Large intestine (tissue), 3 donors: ENCODE measurements at regions not wholly inside any gene's neighbourhood (a gene's known extent, or its start where the extent isn't known, plus 50 kb on each side); places are given as distances from the start of the nearest gene placed in this dataset.

Experiments used
- DNase-seq, 2 donors: peaks; one replicate each; pipeline versions ENCODE4 v3.0.0 to v3.0.0-alpha.2; 2013
- H3K27ac ChIP-seq: one replicate; pipeline ENCODE4 v1.5.1; 2013; ENCODE audit warnings: low read length
- H3K27me3 ChIP-seq: 2 replicates; pipeline ENCODE4 v1.6.1; 2013; ENCODE audit warnings: low read length; ENCODE audit not compliant: control insufficient read depth, insufficient read depth
- H3K36me3 ChIP-seq: 2 replicates; pipeline ENCODE4 v1.6.1; 2013; ENCODE audit warnings: low read length; ENCODE audit not compliant: control insufficient read depth, insufficient read depth
- H3K4me1 ChIP-seq: one replicate; pipeline ENCODE4 v1.6.1; 2013; ENCODE audit warnings: low read length; ENCODE audit not compliant: control insufficient read depth, insufficient read depth
- H3K4me3 ChIP-seq: one replicate; pipeline ENCODE4 v1.5.1; 2013; ENCODE audit warnings: low read length
- H3K9me3 ChIP-seq: one replicate; pipeline ENCODE4 v1.6.1; 2013; ENCODE audit warnings: mild to moderate bottlenecking, low read depth, low read length, moderate library complexity; ENCODE audit not compliant: control insufficient read depth
- WGBS: methylation state at CpG from one replicate; pipeline ENCODE4 v1.1.5; 2013; ENCODE audit warnings: low lambda C conversion rate; ENCODE audit not compliant: insufficient coverage; 5-methylcytosine and 5-hydroxymethylcytosine counted together

- H3K4me3 ChIP-seq, result no peak overlapping the region
- no peaks in the 10 kb centered on the region for H3K36me3 ChIP-seq
- no peaks in the 10 kb centered on the region for H3K9me3 ChIP-seq
- H3K27ac ChIP-seq, result no peak overlapping the region
- no peaks in the 10 kb centered on the region for H3K27me3 ChIP-seq
- WGBS, result no CpG with 5 or more reads among the region's 1 CpG
- H3K4me1 ChIP-seq, result no peaks in the 10 kb centered on the region
- DNase-seq, result no peak
Measured at GRCh38 chr18:60202708-60203107, 169.9 kb downstream of the MC4R start.

DNA sequence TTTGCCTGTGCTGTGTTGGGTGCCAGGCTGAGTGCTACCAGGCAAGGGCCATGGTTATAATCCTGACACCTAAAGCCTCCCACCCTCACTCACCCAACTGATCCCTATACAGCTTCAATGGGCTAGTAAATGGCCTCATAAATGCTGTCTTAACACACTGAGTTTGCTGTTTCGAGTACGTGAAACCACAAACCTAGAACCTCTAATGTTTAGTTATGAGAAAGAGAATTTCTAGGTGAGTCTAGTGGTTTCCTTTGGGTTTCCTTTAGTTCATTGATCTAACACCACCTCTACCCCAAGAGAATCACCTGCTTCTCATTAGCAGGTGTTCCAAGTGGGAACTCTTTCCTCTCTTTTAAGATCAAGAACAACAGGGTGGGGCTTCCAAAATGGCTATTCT, 172.0 kb downstream of the MC4R start:
- H3K36me3 ChIP-seq, result no peaks in the 10 kb centered on the region
- H3K27me3 ChIP-seq, result no peaks in the 10 kb centered on the region
- H3K27ac ChIP-seq, result no peak overlapping the region
- H3K4me1 ChIP-seq, result no peaks in the 10 kb centered on the region
- no peak overlapping the region for H3K4me3 ChIP-seq
- WGBS, result no CpG with 5 or more reads among the region's 2 CpGs
- H3K9me3 ChIP-seq, result no peaks in the 10 kb centered on the region
- no peak for DNase-seq

DNA sequence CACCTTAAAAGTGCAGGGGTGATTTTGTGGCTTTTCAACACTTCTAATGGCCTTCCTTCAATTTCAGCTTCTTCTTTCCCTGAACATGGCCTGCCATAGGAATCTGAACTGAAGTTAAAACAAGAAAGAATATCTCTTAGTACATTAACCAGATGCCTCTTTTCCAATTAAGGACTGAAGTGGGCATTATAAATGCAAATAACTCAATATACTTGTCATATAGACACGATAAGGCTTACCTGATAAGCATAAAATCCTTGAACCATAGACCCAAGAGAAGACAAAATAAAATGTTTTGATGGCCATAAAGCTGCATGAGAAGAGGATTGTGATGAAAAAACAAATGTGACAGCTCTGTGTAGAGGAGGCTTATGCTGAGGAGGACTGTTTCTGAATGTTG, 173.1 kb downstream of the MC4R start:
- H3K27me3 ChIP-seq, result no peaks in the 10 kb centered on the region
- no peak overlapping the region for H3K27ac ChIP-seq
- WGBS, result no CpG with 5 or more reads among the region's 1 CpG
- no peak overlapping the region for H3K4me3 ChIP-seq
- no peaks in the 10 kb centered on the region for H3K9me3 ChIP-seq
- no peak for DNase-seq
- H3K4me1 ChIP-seq, result no peaks in the 10 kb centered on the region
- no peaks in the 10 kb centered on the region for H3K36me3 ChIP-seq

DNA sequence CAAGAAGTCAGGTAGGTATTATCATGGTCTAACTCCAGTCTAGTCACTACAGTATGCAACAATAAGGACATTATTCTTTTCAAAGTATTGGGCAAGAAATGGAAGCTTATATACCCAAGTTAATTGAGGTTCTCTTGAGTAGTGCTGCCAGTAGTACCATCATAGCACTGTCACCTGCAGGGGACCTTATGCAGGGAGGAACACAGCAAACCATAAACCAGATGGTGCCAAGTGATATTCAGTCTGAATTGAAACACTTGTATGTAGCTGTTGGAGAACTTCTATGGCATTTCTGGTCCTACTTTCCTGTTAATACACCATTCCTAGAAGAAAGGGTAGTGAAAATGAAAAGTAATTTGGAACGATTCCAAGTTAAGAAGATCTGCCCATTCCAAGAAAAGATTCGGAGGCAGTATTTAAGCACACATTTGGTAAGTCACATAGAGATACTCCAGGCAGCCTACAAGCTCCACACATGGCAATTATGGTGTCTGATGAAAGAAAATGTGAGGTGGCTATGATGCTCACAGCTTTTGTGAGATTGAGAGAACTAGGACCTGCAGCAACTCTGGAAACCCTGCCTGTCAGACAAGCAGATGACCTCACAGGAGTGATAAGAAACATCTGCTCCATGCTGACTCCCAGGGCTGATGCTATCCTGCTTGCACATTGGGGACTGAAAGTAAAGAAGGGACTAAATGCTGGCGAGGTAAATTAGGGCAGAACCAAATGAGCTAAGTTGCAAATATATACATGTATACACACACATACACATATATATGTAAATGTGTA, 174.7 kb downstream of the MC4R start:
- Histone ChIP-seq H3K9me3 (no peaks in the 10 kb centered on the region), H3K27ac (no peak overlapping the region), H3K36me3 (no peaks in the 10 kb centered on the region), H3K27me3 (no peaks in the 10 kb centered on the region), H3K4me3 (no peak overlapping the region), H3K4me1 (no peaks in the 10 kb centered on the region)
- 80% methylated on average over 3 of the region's 3 CpGs for WGBS
- peak in 1 of 2 donors; percentile 18 for DNase-seq

DNA sequence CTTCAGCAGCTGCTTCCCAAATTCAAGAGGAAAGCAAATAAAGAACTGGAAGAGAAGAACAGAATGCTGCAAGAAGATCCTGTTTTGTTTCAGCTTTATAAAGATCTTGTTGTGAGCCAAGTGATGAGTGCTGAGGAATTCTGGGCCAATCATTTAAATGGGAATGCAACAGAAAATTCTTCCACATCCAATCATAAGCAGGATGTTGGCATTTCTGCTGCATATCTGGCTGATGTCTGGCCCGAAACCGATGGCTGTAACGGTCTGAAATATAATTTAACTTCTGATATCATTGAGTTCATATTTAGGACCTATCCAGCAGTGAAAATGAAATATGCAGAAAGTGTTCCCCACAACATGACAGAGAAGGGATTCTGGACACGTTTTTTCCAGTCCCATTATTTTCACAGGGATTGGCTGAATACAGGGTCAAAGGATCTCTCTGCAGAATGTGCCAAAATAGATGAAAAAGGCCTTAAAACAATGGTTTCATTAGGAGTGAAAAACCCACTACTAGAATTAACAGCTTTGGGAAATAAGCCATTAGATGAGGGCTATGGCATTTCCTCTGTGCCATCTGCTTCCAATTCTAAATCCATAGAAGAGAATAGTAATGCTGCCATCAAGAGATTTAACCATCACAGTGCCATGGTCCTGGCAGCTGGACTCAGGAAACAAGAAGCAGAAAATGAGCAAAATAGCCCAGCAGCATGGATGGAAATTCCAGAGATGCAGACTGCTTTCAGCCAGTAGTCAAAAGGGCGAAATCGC, 175.6 kb downstream of the MC4R start:
- H3K27me3 ChIP-seq, result no peaks in the 10 kb centered on the region
- H3K9me3 ChIP-seq, result no peaks in the 10 kb centered on the region
- DNase-seq, result no peak
- H3K4me3 ChIP-seq, result no peak overlapping the region
- no peaks in the 10 kb centered on the region for H3K4me1 ChIP-seq
- H3K27ac ChIP-seq, result no peak overlapping the region
- WGBS, result 67% methylated on average over 1 of the region's 6 CpGs
- H3K36me3 ChIP-seq, result no peaks in the 10 kb centered on the region

GRCh38 chr18:60193780-60194179, 178.8 kb downstream of the MC4R start:
- no peak for DNase-seq
- Histone ChIP-seq H3K4me3 (no peak overlapping the region), H3K4me1 (no peaks in the 10 kb centered on the region), H3K9me3 (no peaks in the 10 kb centered on the region), H3K36me3 (no peaks in the 10 kb centered on the region), H3K27ac (no peak overlapping the region), H3K27me3 (no peaks in the 10 kb centered on the region)
- no CpG with 5 or more reads among the region's 1 CpG for WGBS

DNA sequence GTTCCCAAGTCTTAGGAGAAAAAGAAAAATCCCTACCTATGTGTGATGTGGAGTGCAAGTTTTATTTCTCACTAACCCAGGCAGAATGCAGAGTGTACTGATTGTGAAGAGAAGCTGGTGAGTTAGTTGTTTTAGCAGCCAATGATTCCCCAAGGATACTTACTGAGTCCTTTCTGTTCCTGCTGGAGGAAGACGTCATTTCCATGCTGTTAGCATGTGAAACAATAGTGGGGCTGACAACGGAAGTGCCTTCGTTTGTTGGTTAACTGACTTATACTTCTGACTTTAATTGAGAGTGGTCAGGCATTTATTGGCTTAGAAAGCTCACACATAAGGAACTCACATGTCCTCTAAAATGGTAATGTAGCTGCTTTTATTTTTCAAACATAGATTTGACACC, 180.6 kb downstream of the MC4R start:
- Histone ChIP-seq H3K4me3 (no peak overlapping the region), H3K27ac (no peak overlapping the region), H3K9me3 (no peaks in the 10 kb centered on the region), H3K36me3 (no peaks in the 10 kb centered on the region), H3K4me1 (no peaks in the 10 kb centered on the region), H3K27me3 (no peaks in the 10 kb centered on the region)
- 80% methylated on average over 1 of the region's 3 CpGs for WGBS
- no peak for DNase-seq

GRCh38 chr18:60189856-60190255, 182.7 kb downstream of the MC4R start:
- Histone ChIP-seq H3K9me3 (no peaks in the 10 kb centered on the region), H3K36me3 (no peaks in the 10 kb centered on the region), H3K27me3 (no peaks in the 10 kb centered on the region), H3K27ac (no peak overlapping the region), H3K4me1 (no peaks in the 10 kb centered on the region), H3K4me3 (no peak overlapping the region)
- WGBS, result no CpG with 5 or more reads among the region's 2 CpGs
- DNase-seq, result no peak

- H3K27me3 ChIP-seq, result no peaks in the 10 kb centered on the region
- H3K4me3 ChIP-seq, result no peak overlapping the region
- H3K27ac ChIP-seq, result no peak overlapping the region
- no peaks in the 10 kb centered on the region for H3K36me3 ChIP-seq
- H3K4me1 ChIP-seq, result no peaks in the 10 kb centered on the region
- DNase-seq, result no peak
- 100% methylated on average over 2 of the region's 4 CpGs for WGBS
- no peaks in the 10 kb centered on the region for H3K9me3 ChIP-seq
Measured at GRCh38 chr18:60188958-60189357, 183.6 kb downstream of the MC4R start.

- DNase-seq, result no peak
- no CpG with 5 or more reads among the region's 1 CpG for WGBS
- Histone ChIP-seq H3K27me3 (no peaks in the 10 kb centered on the region), H3K36me3 (no peaks in the 10 kb centered on the region), H3K4me3 (no peak overlapping the region), H3K9me3 (no peaks in the 10 kb centered on the region), H3K27ac (no peak overlapping the region), H3K4me1 (no peaks in the 10 kb centered on the region)
Measured at GRCh38 chr18:60182223-60182622, 190.4 kb downstream of the MC4R start.
